ENCODE measurements at regions not wholly inside any gene's neighbourhood (a gene's known extent, or its start where the extent isn't known, plus 50 kb on each side); places are given as distances from the start of the nearest gene placed in this dataset.

GRCh38 chr3:148044151-148044550 is 635.0 kb downstream of the ZIC1 start:
- no peak for TF ChIP-seq POLR2AphosphoS5 (IDR thresholded peaks at IDR 0.05; ENCODE audit: low read depth, low read length)
- TF ChIP-seq POLR2A (IDR thresholded peaks at IDR 0.05; ENCODE audit: low read depth, low read length): no peak
- TF ChIP-seq SPI1 (IDR thresholded peaks at IDR 0.05; ENCODE audit: low read depth, low read length): no peak
- TF ChIP-seq PAX5 (IDR thresholded peaks at IDR 0.05; ENCODE audit: insufficient read depth, low read length, severe bottlenecking): no peak
- no peak for TF ChIP-seq TAF1 (IDR thresholded peaks at IDR 0.05; ENCODE audit: low read depth, low read length)
- TF ChIP-seq POU2F2 (IDR thresholded peaks at IDR 0.05; ENCODE audit: low read depth, low read length): no peak
- no peak for FAIRE-seq
- DNase-seq (ENCODE audit: insufficient read length, low spot score): no peak

GRCh38 chr3:148054999-148055398 is 642.7 kb upstream of the AGTR1 start:
- FAIRE-seq: no peak
- TF ChIP-seq TAF1 (IDR thresholded peaks at IDR 0.05; ENCODE audit: low read depth, low read length) (no peak), POU2F2 (IDR thresholded peaks at IDR 0.05; ENCODE audit: low read depth, low read length) (no peak), PAX5 (IDR thresholded peaks at IDR 0.05; ENCODE audit: insufficient read depth, low read length, severe bottlenecking) (no peak), POLR2A (IDR thresholded peaks at IDR 0.05; ENCODE audit: low read depth, low read length) (no peak), POLR2AphosphoS5 (IDR thresholded peaks at IDR 0.05; ENCODE audit: low read depth, low read length) (no peak), SPI1 (IDR thresholded peaks at IDR 0.05; ENCODE audit: low read depth, low read length) (no peak)
- DNase-seq (ENCODE audit: insufficient read length, low spot score): no peak

GRCh38 chr3:148062590-148062989 is 635.1 kb upstream of the AGTR1 start:
- TF ChIP-seq POLR2AphosphoS5 (IDR thresholded peaks at IDR 0.05; ENCODE audit: low read depth, low read length) (no peak), POU2F2 (IDR thresholded peaks at IDR 0.05; ENCODE audit: low read depth, low read length) (no peak), POLR2A (IDR thresholded peaks at IDR 0.05; ENCODE audit: low read depth, low read length) (no peak), SPI1 (IDR thresholded peaks at IDR 0.05; ENCODE audit: low read depth, low read length) (no peak)
- FAIRE-seq: no peak
- no peak for DNase-seq (ENCODE audit: insufficient read length, low spot score)

GRCh38 chr3:148066802-148067201 is 630.9 kb upstream of the AGTR1 start:
- no peak for DNase-seq (ENCODE audit: insufficient read length, low spot score)
- no peak for FAIRE-seq
- TF ChIP-seq POLR2A (IDR thresholded peaks at IDR 0.05; ENCODE audit: low read depth, low read length) (no peak), POU2F2 (IDR thresholded peaks at IDR 0.05; ENCODE audit: low read depth, low read length) (no peak), POLR2AphosphoS5 (IDR thresholded peaks at IDR 0.05; ENCODE audit: low read depth, low read length) (no peak), PAX5 (IDR thresholded peaks at IDR 0.05; ENCODE audit: insufficient read depth, low read length, severe bottlenecking) (no peak), TAF1 (IDR thresholded peaks at IDR 0.05; ENCODE audit: low read depth, low read length) (no peak), SPI1 (IDR thresholded peaks at IDR 0.05; ENCODE audit: low read depth, low read length) (no peak)

- DNase-seq (ENCODE audit: insufficient read length, low spot score) (no peak), FAIRE-seq (no peak)
- TF ChIP-seq POU2F2 (IDR thresholded peaks at IDR 0.05; ENCODE audit: low read depth, low read length) (no peak), POLR2AphosphoS5 (IDR thresholded peaks at IDR 0.05; ENCODE audit: low read depth, low read length) (no peak), SPI1 (IDR thresholded peaks at IDR 0.05; ENCODE audit: low read depth, low read length) (no peak), TAF1 (IDR thresholded peaks at IDR 0.05; ENCODE audit: low read depth, low read length) (no peak), POLR2A (IDR thresholded peaks at IDR 0.05; ENCODE audit: low read depth, low read length) (no peak), PAX5 (IDR thresholded peaks at IDR 0.05; ENCODE audit: insufficient read depth, low read length, severe bottlenecking) (no peak)
These were observed 629.2 kb upstream of the AGTR1 start for GRCh38 chr3:148068466-148068865.

GRCh38 chr3:148070041-148070440 is 627.7 kb upstream of the AGTR1 start:
- TF ChIP-seq POLR2A (IDR thresholded peaks at IDR 0.05; ENCODE audit: low read depth, low read length): no peak
- no peak for TF ChIP-seq TAF1 (IDR thresholded peaks at IDR 0.05; ENCODE audit: low read depth, low read length)
- TF ChIP-seq POU2F2 (IDR thresholded peaks at IDR 0.05; ENCODE audit: low read depth, low read length): no peak
- no peak for TF ChIP-seq PAX5 (IDR thresholded peaks at IDR 0.05; ENCODE audit: insufficient read depth, low read length, severe bottlenecking)
- TF ChIP-seq POLR2AphosphoS5 (IDR thresholded peaks at IDR 0.05; ENCODE audit: low read depth, low read length): no peak
- TF ChIP-seq SPI1 (IDR thresholded peaks at IDR 0.05; ENCODE audit: low read depth, low read length): no peak
- DNase-seq (ENCODE audit: insufficient read length, low spot score) (no peak), FAIRE-seq (no peak)

- TF ChIP-seq SPI1 (IDR thresholded peaks at IDR 0.05; ENCODE audit: low read depth, low read length): no peak
- TF ChIP-seq POLR2A (IDR thresholded peaks at IDR 0.05; ENCODE audit: low read depth, low read length): no peak
- TF ChIP-seq POU2F2 (IDR thresholded peaks at IDR 0.05; ENCODE audit: low read depth, low read length): no peak
- no peak for TF ChIP-seq PAX5 (IDR thresholded peaks at IDR 0.05; ENCODE audit: insufficient read depth, low read length, severe bottlenecking)
- no peak for TF ChIP-seq POLR2AphosphoS5 (IDR thresholded peaks at IDR 0.05; ENCODE audit: low read depth, low read length)
- TF ChIP-seq TAF1 (IDR thresholded peaks at IDR 0.05; ENCODE audit: low read depth, low read length): no peak
- DNase-seq (ENCODE audit: insufficient read length, low spot score): no peak
- FAIRE-seq: no peak
These were observed 623.8 kb upstream of the AGTR1 start for GRCh38 chr3:148073721-148074456.

GRCh38 chr3:148074946-148075345 is 622.8 kb upstream of the AGTR1 start:
- no peak for DNase-seq (ENCODE audit: insufficient read length, low spot score)
- FAIRE-seq: no peak

GRCh38 chr3:148075771-148076716 is 621.7 kb upstream of the AGTR1 start:
- no peak for FAIRE-seq
- no peak for DNase-seq (ENCODE audit: insufficient read length, low spot score)

More at GRCh38 chr3:148074946-148075345, 622.8 kb upstream of the AGTR1 start:
- TF ChIP-seq PAX5 (IDR thresholded peaks at IDR 0.05; ENCODE audit: insufficient read depth, low read length, severe bottlenecking) (no peak), POU2F2 (IDR thresholded peaks at IDR 0.05; ENCODE audit: low read depth, low read length) (no peak), POLR2AphosphoS5 (IDR thresholded peaks at IDR 0.05; ENCODE audit: low read depth, low read length) (no peak), TAF1 (IDR thresholded peaks at IDR 0.05; ENCODE audit: low read depth, low read length) (no peak), POLR2A (IDR thresholded peaks at IDR 0.05; ENCODE audit: low read depth, low read length) (no peak), SPI1 (IDR thresholded peaks at IDR 0.05; ENCODE audit: low read depth, low read length) (no peak)

More at GRCh38 chr3:148075771-148076716, 621.7 kb upstream of the AGTR1 start:
- TF ChIP-seq PAX5 (IDR thresholded peaks at IDR 0.05; ENCODE audit: insufficient read depth, low read length, severe bottlenecking) (no peak), TAF1 (IDR thresholded peaks at IDR 0.05; ENCODE audit: low read depth, low read length) (no peak)

All from GM12891 (cell line).